NCI-H2196 treated with DMSO at 0.1 percent for 48 hours (cell line): ENCODE measurements at regions not wholly inside any gene's neighbourhood (a gene's known extent, or its start where the extent isn't known, plus 50 kb on each side); places are given as distances from the start of the nearest gene placed in this dataset.
"Not testable (repeated sequence)": the region's sequence is repeated elsewhere in the genome, so short reads cannot be mapped to it uniquely, and the experiment has no call there.

ENCODE experiments used
- DNase-seq: peaks from one replicate; lab custom pipeline; 2025; ENCODE audit not compliant: unreplicated experiment; lab: John Stamatoyannopoulos, UW

GRCh38 chr6:40695750-40696415 lies 108.7 kb upstream of the LRFN2 start:
- peak; percentile 44 for DNase-seq

DNA sequence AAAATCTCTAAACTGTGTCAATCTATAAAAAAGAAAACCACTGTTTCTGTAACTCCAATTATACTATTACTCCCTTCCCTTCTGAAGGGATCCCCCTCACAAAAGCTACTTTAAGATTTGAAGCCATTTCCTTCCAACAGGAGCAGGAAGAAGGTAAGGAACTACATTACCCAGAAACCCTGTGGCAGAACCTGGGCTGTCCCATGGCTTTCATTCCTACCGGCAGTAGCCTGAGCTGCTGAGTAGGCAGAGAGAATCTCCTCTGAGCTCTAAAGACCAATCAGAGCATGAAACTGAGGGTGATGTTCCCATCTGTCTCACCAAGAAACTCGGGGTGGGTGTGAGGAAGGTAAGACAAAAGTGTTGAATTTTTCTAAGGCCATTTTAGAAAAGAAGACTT lies 108.0 kb upstream of the LRFN2 start:
- DNase-seq, result peak; percentile 37

- no peak for DNase-seq
These were observed 106.6 kb upstream of the LRFN2 start for GRCh38 chr6:40693768-40694167.

- DNase-seq, result no peak
These were observed 105.2 kb upstream of the LRFN2 start for GRCh38 chr6:40692337-40692736.

GRCh38 chr6:40689185-40689584 lies 102.0 kb upstream of the LRFN2 start:
- no peak for DNase-seq

- DNase-seq, result peak; percentile 15
These were observed 101.1 kb upstream of the LRFN2 start for GRCh38 chr6:40688214-40688761.

DNA sequence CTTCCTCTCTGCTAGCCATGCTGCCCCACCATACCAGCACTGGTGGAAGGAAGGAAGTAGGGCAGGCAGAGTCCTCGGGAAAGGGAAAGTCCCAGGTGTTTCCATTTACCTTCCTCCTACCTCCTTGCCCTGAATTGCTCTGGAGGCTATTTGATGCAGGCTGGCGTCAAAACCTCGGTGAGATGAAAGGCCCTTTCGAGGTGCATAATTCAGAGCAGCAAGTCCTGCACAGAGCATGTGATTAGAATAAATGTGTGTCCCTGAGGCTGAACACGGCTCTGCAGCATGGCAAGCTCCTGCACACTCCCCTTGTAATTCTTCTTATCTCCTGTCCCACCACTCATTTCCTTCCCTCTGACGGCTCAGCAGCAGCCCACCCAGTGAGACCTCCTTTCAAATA lies 98.7 kb upstream of the LRFN2 start:
- no peak for DNase-seq

DNA sequence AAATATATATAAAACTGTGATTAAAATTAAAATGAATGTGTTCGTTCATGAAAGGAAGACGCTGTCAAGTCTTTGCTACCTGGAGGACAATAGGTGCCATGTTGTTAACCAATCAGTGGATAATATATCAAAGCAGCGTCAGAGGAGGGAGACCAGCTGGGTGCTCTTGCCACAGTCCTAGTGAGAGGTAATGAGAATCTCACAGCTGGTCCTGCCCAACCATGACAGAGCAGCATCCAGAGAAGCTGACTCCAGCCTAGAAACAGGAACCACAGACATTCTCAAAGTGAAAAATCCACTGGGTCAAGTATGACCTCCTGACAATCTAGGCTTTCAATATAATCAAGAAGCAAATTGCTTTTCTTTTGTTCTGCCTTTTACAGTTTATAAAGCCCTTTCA lies 94.5 kb upstream of the LRFN2 start:
- no peak for DNase-seq

DNA sequence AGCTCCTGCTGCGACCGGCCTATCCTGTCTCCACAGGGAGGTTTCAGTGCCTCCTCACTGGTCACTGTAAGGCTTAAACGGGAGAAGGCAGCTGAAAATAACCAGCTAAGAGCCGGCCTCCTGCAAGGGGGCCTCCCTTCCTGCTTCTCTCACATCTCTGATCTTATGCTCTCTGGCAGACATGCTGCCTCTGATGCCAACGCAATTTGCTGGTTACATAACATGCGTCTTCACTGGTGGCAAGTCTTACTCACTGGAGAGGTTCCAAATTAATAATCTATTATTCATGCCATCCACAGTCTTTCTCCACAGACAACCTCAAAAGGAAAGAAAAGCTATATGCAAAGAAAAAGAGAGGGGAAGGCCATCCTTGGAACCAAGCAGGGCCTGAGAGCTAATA lies 91.8 kb upstream of the LRFN2 start:
- no peak for DNase-seq

DNA sequence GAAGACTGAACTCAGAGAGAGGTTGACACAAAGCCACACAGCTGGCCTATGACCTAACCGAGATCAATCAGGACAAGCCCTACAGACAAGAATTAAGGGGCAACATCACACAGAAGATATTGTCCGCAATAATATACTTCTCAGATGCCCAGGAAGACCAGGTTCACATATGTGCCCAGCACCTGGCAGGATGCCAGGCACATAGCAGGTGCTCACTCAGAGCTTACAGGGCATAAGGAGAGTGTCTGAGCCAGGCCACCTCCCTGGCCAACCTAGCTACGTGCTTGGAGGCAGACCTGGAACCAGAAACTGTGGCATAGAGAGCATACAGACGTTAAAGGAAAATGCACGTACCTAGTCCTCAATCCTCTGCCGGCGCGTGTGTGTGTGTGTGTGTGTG lies 87.0 kb upstream of the LRFN2 start:
- DNase-seq, result no peak

DNA sequence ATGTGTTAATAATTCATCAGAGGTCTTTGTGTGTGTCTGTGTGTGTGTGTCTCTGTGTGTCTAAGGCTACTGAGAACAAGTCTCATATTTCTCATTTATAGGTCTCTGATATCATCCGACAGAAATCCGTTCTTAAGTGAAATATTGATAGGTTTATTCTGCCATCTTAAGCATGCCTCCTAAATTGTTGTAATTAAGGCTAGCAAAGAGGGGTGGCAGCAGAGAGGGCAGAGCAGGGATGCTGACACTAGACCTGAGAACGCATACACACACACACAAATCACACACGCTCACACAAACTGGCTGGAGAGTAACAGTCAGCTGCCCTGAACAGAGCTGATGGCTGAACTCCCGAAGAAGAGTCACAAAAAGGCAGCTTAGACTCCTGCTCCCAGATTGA lies 84.9 kb upstream of the LRFN2 start:
- DNase-seq, result peak; percentile 84

DNA sequence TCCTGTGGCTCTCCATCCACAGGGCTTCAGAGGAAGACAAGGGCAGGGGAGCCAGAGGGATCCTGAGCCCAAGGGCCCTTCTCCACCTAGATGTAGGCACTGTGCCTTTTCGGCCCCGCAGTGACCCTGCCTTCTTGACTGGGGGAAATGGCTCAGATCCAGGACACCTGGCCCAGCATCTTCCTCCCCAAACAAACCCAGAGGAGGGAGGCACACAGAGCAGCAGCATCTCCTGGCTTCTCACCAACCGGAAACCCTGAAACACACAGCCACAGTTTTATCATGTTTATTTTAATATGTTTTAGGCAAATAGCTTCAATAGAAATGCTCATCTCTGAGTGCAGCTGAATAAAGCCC lies 84.5 kb upstream of the LRFN2 start:
- DNase-seq, result peak; percentile 84

- DNase-seq, result peak; percentile 81
These were observed 84.0 kb upstream of the LRFN2 start for GRCh38 chr6:40671001-40671693.

DNA sequence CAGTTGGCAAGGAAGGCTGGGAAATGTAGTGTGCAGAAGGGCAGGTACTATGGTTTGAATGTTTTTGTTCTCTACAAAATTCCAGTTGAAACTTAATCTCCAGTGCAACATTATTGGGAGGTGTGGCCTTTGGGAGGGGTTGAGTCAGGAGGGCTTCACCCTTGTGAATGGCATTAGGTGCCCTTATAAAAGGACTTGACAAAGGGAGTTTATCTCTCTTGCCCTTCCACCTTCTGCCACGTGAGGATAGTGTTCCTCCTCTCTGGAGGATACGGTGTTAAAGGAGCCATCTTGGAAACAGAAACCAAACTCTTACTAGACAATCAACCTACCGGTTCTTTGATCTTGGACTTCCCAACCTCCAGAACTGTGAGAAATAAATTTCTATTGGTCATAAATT lies 82.2 kb upstream of the LRFN2 start:
- no peak for DNase-seq

GRCh38 chr6:40668203-40668602 lies 81.0 kb upstream of the LRFN2 start:
- DNase-seq, result no peak

GRCh38 chr6:40666530-40666929 lies 79.4 kb upstream of the LRFN2 start:
- no peak for DNase-seq

GRCh38 chr6:40661726-40662125 lies 74.6 kb upstream of the LRFN2 start:
- DNase-seq, result no peak

DNA sequence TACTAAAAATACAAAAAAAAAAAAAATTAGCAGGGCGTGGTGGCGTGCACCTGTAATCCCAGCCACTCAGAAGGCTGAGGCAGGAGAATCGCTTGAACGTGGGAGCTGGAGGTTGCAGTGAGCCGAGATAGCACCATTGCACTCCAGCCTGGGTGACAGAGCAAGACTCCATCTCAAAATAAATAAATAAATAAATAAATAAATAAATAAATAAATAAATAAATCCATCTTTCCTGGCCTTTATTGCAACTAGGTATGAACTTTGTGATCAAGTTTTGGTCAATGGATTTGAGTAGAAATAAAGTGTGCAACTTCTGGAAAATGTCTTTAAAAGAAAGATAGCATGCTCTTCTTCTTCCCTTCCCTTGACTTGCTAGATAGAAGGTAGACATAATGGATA lies 69.6 kb upstream of the LRFN2 start:
- not testable (repeated sequence) for DNase-seq

DNA sequence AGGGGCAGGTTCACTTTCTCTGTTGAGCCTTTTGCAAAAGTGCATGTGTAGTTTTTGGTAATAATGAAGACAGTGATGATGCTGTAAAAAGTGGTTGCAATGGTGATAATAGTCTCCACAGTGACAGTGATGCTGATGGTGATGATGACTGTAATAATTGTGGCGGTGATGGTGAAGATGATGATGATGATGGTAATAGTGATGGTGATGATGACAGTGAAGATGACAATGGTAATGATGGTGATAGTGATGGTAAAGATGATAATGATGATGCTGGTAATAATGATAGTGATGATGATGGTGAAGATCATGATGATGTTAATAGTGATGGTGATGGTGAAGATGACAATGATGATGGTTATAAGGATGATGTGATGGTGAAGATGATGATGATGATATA lies 67.7 kb upstream of the LRFN2 start:
- DNase-seq, result no peak

- no peak for DNase-seq
These were observed 57.9 kb upstream of the LRFN2 start for GRCh38 chr6:40645043-40645442.

- no peak for DNase-seq
These were observed 55.7 kb upstream of the LRFN2 start for GRCh38 chr6:40642837-40643236.

DNA sequence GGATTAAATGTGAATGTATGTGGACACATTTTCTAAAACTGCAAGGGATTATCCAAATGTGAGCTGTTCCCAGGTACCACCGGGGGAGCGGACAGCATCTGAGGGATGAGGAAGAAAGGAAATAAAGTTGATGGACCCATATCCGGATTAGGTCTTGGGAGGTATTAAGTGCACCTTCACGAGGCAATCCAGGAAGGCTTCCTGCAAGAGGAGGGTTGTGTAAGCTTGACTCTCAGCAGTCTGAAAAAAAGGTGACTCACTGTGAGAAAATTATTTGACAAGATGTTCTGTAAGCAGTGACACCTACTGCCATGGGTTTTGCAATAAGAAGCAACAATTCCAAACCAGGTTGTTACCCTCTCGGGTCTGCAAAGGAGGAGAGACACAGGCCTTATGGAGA lies 55.0 kb upstream of the LRFN2 start:
- no peak for DNase-seq
